ENCODE measurements at regions not wholly inside any gene's neighbourhood (a gene's known extent, or its start where the extent isn't known, plus 50 kb on each side); places are given as distances from the start of the nearest gene placed in this dataset.

DNA sequence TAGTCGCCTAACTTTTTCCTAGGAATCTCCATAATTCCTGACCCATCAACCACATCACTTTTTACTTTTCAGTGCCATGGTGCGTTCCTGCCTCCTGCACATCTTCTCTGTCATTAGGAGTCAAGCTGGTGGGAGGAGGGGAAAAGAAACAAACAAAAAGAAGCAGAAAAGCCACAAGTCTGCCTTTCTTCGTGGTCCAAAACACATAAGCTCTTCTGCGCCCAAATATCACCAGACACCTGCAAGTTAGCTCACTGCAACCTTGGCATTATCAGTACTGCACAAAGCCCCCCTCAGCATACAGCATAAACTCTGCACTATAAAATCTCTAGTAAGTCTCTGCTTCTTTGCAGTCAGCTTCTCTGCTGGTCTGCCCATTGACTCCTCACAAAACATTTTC is 295.3 kb downstream of the HS3ST3B1 start:
- TF ChIP-seq POLR2A (IDR thresholded peaks at IDR 0.05; ENCODE audit: extremely low read depth, insufficient read length), result no peak
- no peak for TF ChIP-seq CTCF (IDR thresholded peaks at IDR 0.05; ENCODE audit: low read depth, low read length)
- TF ChIP-seq MYC (IDR thresholded peaks at IDR 0.05; ENCODE audit: low read depth, low read length), result no peak
- no peak for TF ChIP-seq MAX (IDR thresholded peaks at IDR 0.05; ENCODE audit: low read depth, low read length)
- no peak for DNase-seq (ENCODE audit: low read depth)
- no peak overlapping the region for H3K4me3 ChIP-seq (ENCODE audit: low read depth, low read length)

DNA sequence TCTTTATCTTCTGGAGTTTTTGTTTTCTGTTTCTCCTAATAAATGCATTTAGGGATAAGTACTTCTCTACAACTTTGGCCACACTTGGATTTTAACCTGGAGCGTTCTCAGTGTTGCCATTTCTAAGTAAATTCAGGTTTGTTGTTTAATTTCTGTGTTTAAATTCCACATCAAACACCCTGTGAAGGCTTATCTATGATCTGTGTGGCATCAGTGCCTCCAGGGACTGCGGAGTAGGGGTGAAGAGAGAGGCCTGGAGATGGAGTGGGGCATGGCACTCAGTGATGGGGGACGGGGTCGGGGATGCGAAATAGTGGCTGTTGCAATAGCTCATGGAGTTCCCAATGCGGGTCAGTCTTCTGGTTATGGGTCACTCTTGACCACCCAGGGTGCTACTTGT is 294.8 kb downstream of the HS3ST3B1 start:
- TF ChIP-seq MYC (IDR thresholded peaks at IDR 0.05; ENCODE audit: low read depth, low read length) (no peak), POLR2A (IDR thresholded peaks at IDR 0.05; ENCODE audit: extremely low read depth, insufficient read length) (no peak), MAX (IDR thresholded peaks at IDR 0.05; ENCODE audit: low read depth, low read length) (no peak), CTCF (IDR thresholded peaks at IDR 0.05; ENCODE audit: low read depth, low read length) (no peak)
- H3K4me3 ChIP-seq (ENCODE audit: low read depth, low read length), result no peak overlapping the region
- DNase-seq (ENCODE audit: low read depth), result no peak

DNA sequence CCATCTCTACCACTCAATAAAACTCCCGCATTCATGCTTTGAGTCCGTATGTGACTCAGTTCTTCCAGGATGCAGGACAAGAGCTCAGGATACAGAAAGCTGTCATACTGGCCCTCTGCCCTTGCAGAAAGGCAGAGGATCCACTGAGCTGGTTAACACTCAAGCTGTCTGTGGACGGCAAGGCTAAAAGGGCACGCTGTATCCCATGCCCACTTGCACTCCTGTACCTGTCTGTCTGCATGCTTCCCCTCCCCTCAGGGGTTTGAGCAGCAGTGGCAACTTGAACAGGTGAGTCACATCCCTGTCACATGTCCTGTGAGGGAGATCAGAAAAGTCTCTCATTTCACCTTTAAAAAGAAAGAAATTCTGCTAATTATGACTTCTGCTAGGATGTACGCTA is 293.8 kb downstream of the HS3ST3B1 start:
- H3K4me3 ChIP-seq (ENCODE audit: low read depth, low read length), result no peak overlapping the region

DNA sequence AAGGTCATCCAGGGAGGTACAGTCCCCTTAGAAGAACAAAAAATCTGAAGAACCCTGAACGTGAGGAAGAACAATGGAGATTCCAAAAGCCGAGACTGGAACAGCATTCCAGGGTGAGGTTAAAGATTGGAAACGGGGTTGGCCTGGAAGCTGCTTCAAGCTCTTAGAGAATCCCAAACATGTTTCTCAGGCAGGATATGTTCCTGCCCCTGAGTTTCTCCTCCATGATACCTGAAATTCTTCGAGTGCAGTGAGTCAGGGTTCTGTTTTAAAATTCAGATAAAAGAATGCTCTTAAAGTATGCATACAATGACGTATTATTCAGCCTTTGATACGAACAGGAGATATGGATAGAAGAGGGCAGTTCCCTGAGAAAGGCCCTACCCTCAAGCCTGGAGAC is 293.1 kb downstream of the HS3ST3B1 start:
- H3K4me3 ChIP-seq (ENCODE audit: low read depth, low read length), result no peak overlapping the region
- no peak for DNase-seq (ENCODE audit: low read depth)
- no peak for TF ChIP-seq MYC (IDR thresholded peaks at IDR 0.05; ENCODE audit: low read depth, low read length)
- no peak for TF ChIP-seq MAX (IDR thresholded peaks at IDR 0.05; ENCODE audit: low read depth, low read length)
- no peak for TF ChIP-seq CTCF (IDR thresholded peaks at IDR 0.05; ENCODE audit: low read depth, low read length)
- no peak for TF ChIP-seq POLR2A (IDR thresholded peaks at IDR 0.05; ENCODE audit: extremely low read depth, insufficient read length)

More for the DNA sequence above, 293.8 kb downstream of the HS3ST3B1 start:
- no peak for DNase-seq (ENCODE audit: low read depth)
- TF ChIP-seq POLR2A (IDR thresholded peaks at IDR 0.05; ENCODE audit: extremely low read depth, insufficient read length), result no peak
- TF ChIP-seq MYC (IDR thresholded peaks at IDR 0.05; ENCODE audit: low read depth, low read length), result no peak
- no peak for TF ChIP-seq CTCF (IDR thresholded peaks at IDR 0.05; ENCODE audit: low read depth, low read length)
- no peak for TF ChIP-seq MAX (IDR thresholded peaks at IDR 0.05; ENCODE audit: low read depth, low read length)

DNA sequence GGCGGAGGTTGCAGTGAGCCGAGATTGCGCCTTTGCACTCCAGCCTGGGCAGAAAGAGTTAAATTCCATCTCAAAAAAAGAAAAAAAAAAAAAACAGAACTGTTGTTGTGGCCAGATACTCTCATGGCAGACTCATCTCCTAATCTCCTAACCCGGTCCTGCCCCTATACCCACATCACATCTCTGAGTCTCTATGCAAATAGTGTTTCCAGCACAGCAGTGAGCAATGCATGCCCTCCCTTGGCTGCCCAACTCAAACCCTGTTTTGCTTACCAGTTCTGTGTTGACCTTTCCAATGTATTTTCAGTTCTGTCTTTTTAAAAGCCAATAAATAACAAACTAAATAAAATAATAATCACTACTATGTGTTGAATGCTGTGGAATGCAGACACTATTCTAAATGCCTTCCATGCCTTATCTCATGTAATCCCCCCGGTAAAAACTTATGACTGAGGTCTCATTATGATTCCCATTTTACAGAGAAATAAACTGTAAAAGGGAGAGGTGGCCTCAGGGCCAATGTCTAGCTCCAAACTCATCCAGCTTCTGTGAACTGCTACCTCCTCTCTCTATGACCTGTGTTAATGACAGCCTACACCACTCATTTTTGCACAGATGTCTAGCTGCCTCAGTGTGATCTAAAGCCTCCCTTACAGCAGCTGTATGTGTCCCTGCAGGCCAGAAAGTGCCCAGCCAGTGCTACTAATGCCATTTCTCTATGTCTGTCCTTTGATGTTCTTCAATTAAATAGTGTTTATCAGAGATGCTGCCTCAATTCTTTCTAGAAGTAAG is 289.8 kb downstream of the HS3ST3B1 start:
- no peak for DNase-seq (ENCODE audit: low read depth)
- no peak for TF ChIP-seq MYC (IDR thresholded peaks at IDR 0.05; ENCODE audit: low read depth, low read length)
- TF ChIP-seq CTCF (IDR thresholded peaks at IDR 0.05; ENCODE audit: low read depth, low read length), result no peak
- no peak for TF ChIP-seq MAX (IDR thresholded peaks at IDR 0.05; ENCODE audit: low read depth, low read length)
- TF ChIP-seq POLR2A (IDR thresholded peaks at IDR 0.05; ENCODE audit: extremely low read depth, insufficient read length), result no peak
- H3K4me3 ChIP-seq (ENCODE audit: low read depth, low read length), result no peak overlapping the region

All from NB4 (cell line).